Left lobe of liver (tissue), 2 donors: ENCODE measurements at regions not wholly inside any gene's neighbourhood (a gene's known extent, or its start where the extent isn't known, plus 50 kb on each side); places are given as distances from the start of the nearest gene placed in this dataset.

Experiments
- ATAC-seq: fragments of 200-7000 bp; cut with Tn5 transposase; one replicate; pipeline ENCODE4 v1.9.1; 2020; ENCODE audit warnings: mild to moderate bottlenecking, moderate library complexity
- DNase-seq: peaks from one replicate; pipeline ENCODE4 v3.0.0-alpha.2; 2020; ENCODE audit warnings: low spot score
- donor health status: DM: no; HTN: no; CAD: no; lungs with moderate emphysema.
- donor health status: DM: no; HTN: yes; CAD: no.

GRCh38 chr5:163619951-163620350 is 114.5 kb downstream of the MAT2B start:
- ATAC-seq = no peak

GRCh38 chr5:163622799-163623198 is 117.4 kb downstream of the MAT2B start:
- no peak for ATAC-seq
- DNase-seq = no peak

More at GRCh38 chr5:163619951-163620350, 114.5 kb downstream of the MAT2B start:
- no peak for DNase-seq

- DNase-seq (no peak), ATAC-seq (no peak)
Observed at GRCh38 chr5:163623524-163623923, 118.1 kb downstream of the MAT2B start.

GRCh38 chr5:163623986-163624385 is 118.6 kb downstream of the MAT2B start:
- no peak for DNase-seq
- ATAC-seq = no peak

GRCh38 chr5:163624431-163624830 is 119.0 kb downstream of the MAT2B start:
- no peak for DNase-seq
- no peak for ATAC-seq

- DNase-seq = no peak
Observed at GRCh38 chr5:163626904-163627434, 121.5 kb downstream of the MAT2B start.

GRCh38 chr5:163631856-163632255 is 126.4 kb downstream of the MAT2B start:
- ATAC-seq (no peak), DNase-seq (no peak)

More at GRCh38 chr5:163626904-163627434, 121.5 kb downstream of the MAT2B start:
- no peak for ATAC-seq

GRCh38 chr5:163633926-163634460 is 128.6 kb downstream of the MAT2B start:
- no peak for DNase-seq
- ATAC-seq = no peak

- no peak for ATAC-seq
- no peak for DNase-seq
Observed at GRCh38 chr5:163635631-163636030, 130.2 kb downstream of the MAT2B start.

- ATAC-seq = no peak
- no peak for DNase-seq
Observed at GRCh38 chr5:163642904-163643303, 137.5 kb downstream of the MAT2B start.

- ATAC-seq = no peak
- no peak for DNase-seq
Observed at GRCh38 chr5:163645421-163646416, 140.3 kb downstream of the MAT2B start.

GRCh38 chr5:163649514-163649913 is 144.1 kb downstream of the MAT2B start:
- DNase-seq (no peak), ATAC-seq (no peak)

- ATAC-seq (no peak), DNase-seq (no peak)
Observed at GRCh38 chr5:163653526-163653925, 148.1 kb downstream of the MAT2B start.

GRCh38 chr5:163658702-163659567 is 153.5 kb downstream of the MAT2B start:
- no peak for DNase-seq
- ATAC-seq = no peak

- DNase-seq (no peak), ATAC-seq (no peak)
Observed at GRCh38 chr5:163659568-163659902, 154.1 kb downstream of the MAT2B start.

- DNase-seq (no peak), ATAC-seq (no peak)
Observed at GRCh38 chr5:163660486-163660885, 155.1 kb downstream of the MAT2B start.

- no peak for DNase-seq
Observed at GRCh38 chr5:163661360-163661759, 155.9 kb downstream of the MAT2B start.

GRCh38 chr5:163670036-163670435 is 164.6 kb downstream of the MAT2B start:
- DNase-seq (no peak), ATAC-seq (no peak)

More at GRCh38 chr5:163661360-163661759, 155.9 kb downstream of the MAT2B start:
- no peak for ATAC-seq

GRCh38 chr5:163677092-163677491 is 171.7 kb downstream of the MAT2B start:
- DNase-seq (no peak), ATAC-seq (peak; percentile 30)

GRCh38 chr5:163682234-163682633 is 176.8 kb downstream of the MAT2B start:
- no peak for DNase-seq
- no peak for ATAC-seq

- ATAC-seq (no peak), DNase-seq (no peak)
Observed at GRCh38 chr5:163687414-163687813, 182.0 kb downstream of the MAT2B start.
